Gastrocnemius medialis (tissue), 4 donors: ENCODE measurements at regions not wholly inside any gene's neighbourhood (a gene's known extent, or its start where the extent isn't known, plus 50 kb on each side); places are given as distances from the start of the nearest gene placed in this dataset.

Source experiments
- POLR2A ChIP-seq, 2 donors: fragments of 450-650 bp; IDR thresholded peaks; one replicate each; pipeline ENCODE4 v1.6.1; 2017; ENCODE audit warnings: antibody characterized with exemption in 2 of 2, mild to moderate bottlenecking in 2 of 2, moderate library complexity in 2 of 2
- TF ChIP-seq, protein P1 (sequence below), 5 experiments: fragments of 450-650 bp in 3 of 5; fragments of 200-600 bp in 2 of 5; sonication (generic) in 2 of 5; IDR thresholded peaks in 4 of 5; conservative IDR thresholded peaks in 1 of 5; 1 replicate in 4 of 5; 2 replicates in 1 of 5; pipeline ENCODE4 v1.5.1; 2016 to 2019; ENCODE audit warnings: antibody characterized with exemption in 5 of 5, mild to moderate bottlenecking in 3 of 5, moderate library complexity in 3 of 5

DNA sequence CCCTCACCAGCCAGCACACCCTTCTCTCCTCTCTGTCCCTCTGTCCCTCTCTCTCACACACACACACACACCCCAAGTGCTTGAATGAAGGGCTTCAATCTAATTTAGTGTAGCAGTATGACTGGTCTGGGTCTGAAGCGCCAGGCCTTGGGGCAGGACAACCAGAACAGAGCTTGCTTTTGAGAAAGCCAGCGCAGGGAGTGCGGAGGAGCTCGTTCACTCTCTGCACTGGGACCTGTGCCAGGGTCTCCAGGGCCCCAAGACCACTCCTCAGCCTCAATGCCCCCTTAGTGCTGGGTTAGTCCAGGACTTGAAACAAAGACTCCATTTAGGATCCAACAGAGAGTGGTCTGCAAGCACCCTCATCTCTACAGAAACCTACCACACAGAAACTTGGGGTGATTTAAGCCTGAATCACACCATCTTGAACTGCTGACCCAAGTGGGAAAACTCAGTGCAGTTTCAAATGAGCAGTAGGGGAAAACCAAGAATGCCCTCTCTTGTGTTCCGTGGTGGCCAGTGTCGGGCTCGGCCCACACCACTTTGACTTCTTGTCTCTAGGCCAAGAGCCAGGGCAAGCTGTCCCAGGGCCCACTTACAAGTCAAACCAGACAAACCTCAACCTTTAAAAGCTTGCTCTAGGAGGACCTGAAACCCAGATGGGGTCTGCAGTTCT, 66.6 kb upstream of the WIPF1 start:
- TF ChIP-seq, protein P1, sequence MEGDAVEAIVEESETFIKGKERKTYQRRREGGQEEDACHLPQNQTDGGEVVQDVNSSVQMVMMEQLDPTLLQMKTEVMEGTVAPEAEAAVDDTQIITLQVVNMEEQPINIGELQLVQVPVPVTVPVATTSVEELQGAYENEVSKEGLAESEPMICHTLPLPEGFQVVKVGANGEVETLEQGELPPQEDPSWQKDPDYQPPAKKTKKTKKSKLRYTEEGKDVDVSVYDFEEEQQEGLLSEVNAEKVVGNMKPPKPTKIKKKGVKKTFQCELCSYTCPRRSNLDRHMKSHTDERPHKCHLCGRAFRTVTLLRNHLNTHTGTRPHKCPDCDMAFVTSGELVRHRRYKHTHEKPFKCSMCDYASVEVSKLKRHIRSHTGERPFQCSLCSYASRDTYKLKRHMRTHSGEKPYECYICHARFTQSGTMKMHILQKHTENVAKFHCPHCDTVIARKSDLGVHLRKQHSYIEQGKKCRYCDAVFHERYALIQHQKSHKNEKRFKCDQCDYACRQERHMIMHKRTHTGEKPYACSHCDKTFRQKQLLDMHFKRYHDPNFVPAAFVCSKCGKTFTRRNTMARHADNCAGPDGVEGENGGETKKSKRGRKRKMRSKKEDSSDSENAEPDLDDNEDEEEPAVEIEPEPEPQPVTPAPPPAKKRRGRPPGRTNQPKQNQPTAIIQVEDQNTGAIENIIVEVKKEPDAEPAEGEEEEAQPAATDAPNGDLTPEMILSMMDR (IDR thresholded peaks at IDR 0.05 in 4 of 5, conservative IDR thresholded peaks at IDR 0.05 in 1 of 5) = no peak
- TF ChIP-seq POLR2A (IDR thresholded peaks at IDR 0.05) = no peak
